CD4-positive, alpha-beta T cell (primary cell): ENCODE measurements at regions not wholly inside any gene's neighbourhood (a gene's known extent, or its start where the extent isn't known, plus 50 kb on each side); places are given as distances from the start of the nearest gene placed in this dataset.

ENCODE experiments used
- ATAC-seq: fragments of 200-7000 bp; cut with Tn5 transposase; one replicate; pipeline ENCODE4 v1.10.0; 2022; ENCODE audit warnings: mild to moderate bottlenecking; ENCODE audit not compliant: poor library complexity
- CTCF ChIA-PET: fragments of 350-600 bp; sonication (Branson Sonifier 250); formaldehyde crosslinking; loops from one replicate; lab custom pipeline; 2021; ENCODE audit warnings: antibody characterized with exemption, inconsistent platforms; lab: Charles Lee
- POLR2A ChIA-PET: fragments of 350-600 bp; sonication (Branson Sonifier 250); formaldehyde crosslinking; loops from one replicate; lab custom pipeline; 2021; ENCODE audit warnings: antibody characterized with exemption, inconsistent platforms; lab: Charles Lee
- DNase-seq, 14 experiments: peaks; one replicate each; pipeline ENCODE4 v3.0.0-alpha.2; 2013 to 2020; ENCODE audit warnings: mixed read lengths in 2 of 14
- H3K27ac ChIP-seq, 2 donors: one replicate each; pipeline versions ENCODE4 v1.5.1 to v1.7.0; 2013; ENCODE audit warnings: low read length in 2 of 2, low read depth in 1 of 2, mild to moderate bottlenecking in 1 of 2
- H3K27me3 ChIP-seq, 2 experiments: 1 replicate in 1 of 2; 2 replicates in 1 of 2; pipeline versions ENCODE4 v1.6.1 to v1.7.0; 2013; ENCODE audit warnings: low read length in 2 of 2, control low read depth in 1 of 2, mild to moderate bottlenecking in 1 of 2, moderate library complexity in 1 of 2; ENCODE audit not compliant: insufficient read depth in 2 of 2, control insufficient read depth in 1 of 2
- H3K36me3 ChIP-seq: one replicate; pipeline ENCODE4 v1.6.1; 2013; ENCODE audit warnings: low read length, control low read depth; ENCODE audit not compliant: insufficient read depth
- H3K4me1 ChIP-seq: one replicate; pipeline ENCODE4 v1.6.1; 2013; ENCODE audit warnings: low read length, control low read depth; ENCODE audit not compliant: insufficient read depth
- H3K4me3 ChIP-seq: one replicate; pipeline ENCODE4 v1.5.1; 2013; ENCODE audit warnings: mild to moderate bottlenecking, low read length, moderate library complexity
- H3K9me3 ChIP-seq, 2 experiments: 1 replicate in 1 of 2; 2 replicates in 1 of 2; pipeline versions ENCODE4 v1.6.1 to v1.7.0; 2013; ENCODE audit warnings: low read length in 2 of 2, mild to moderate bottlenecking in 2 of 2, control low read depth in 1 of 2, moderate library complexity in 1 of 2; ENCODE audit not compliant: control insufficient read depth in 1 of 2, insufficient read depth in 1 of 2
- H3K27ac Mint-ChIP-seq: one replicate; pipeline ENCODE4 v1.8.0; 2020; ENCODE audit warnings: mixed read lengths
- H3K27me3 Mint-ChIP-seq: one replicate; pipeline ENCODE4 v1.8.0; 2021; ENCODE audit warnings: mixed read lengths
- H3K36me3 Mint-ChIP-seq: one replicate; pipeline ENCODE4 v1.8.0; 2021; ENCODE audit warnings: low read depth, mixed read lengths
- H3K4me1 Mint-ChIP-seq: one replicate; pipeline ENCODE4 v1.8.0; 2021; ENCODE audit warnings: low read depth, mixed read lengths
- H3K4me3 Mint-ChIP-seq: one replicate; pipeline ENCODE4 v1.8.0; 2020; ENCODE audit warnings: mild to moderate bottlenecking, mixed read lengths
- H3K9me3 Mint-ChIP-seq: one replicate; pipeline ENCODE4 v1.8.0; 2020; ENCODE audit warnings: mixed read lengths
- CTCF ChIP-seq: fragments of 200-600 bp; IDR thresholded peaks from one replicate; pipeline ENCODE4 v1.8.0; 2022; ENCODE audit warnings: antibody characterized with exemption, mild to moderate bottlenecking
- intact Hi-C, 2 experiments: fragments of 100-400 bp; cut with DNase I in 1 of 2; cut with micrococcal nuclease in 1 of 2; formaldehyde crosslinking; loops; one replicate each; pipeline versions ENCODE4 v1.15.1 to v1.9.0; 2023 to 2025; cut with DNase I, micrococcal nuclease

GRCh38 chr6:169991913-169992312 lies 240.5 kb downstream of the ERMARD start:
- no peak for ATAC-seq
- intact Hi-C loops: loop anchor here in 1 of 2 experiments (5.0 kb wide), 1 partner anchor 40 kb away; no protein-coding TSS in a partner anchor
- H3K4me3 ChIP-seq: no peak overlapping the region
- POLR2A ChIA-PET: interaction anchor here (0.8 to 1.8 kb wide), 2 partner anchors 98 to 281 kb away, joined by 3 to 4 read pairs; no protein-coding TSS in a partner anchor
- H3K9me3 ChIP-seq: no peaks in the 10 kb centered on the region
- TF ChIP-seq CTCF: no peak
- DNase-seq: no peak
- H3K27me3 ChIP-seq: no peaks in the 10 kb centered on the region
- H3K4me1 Mint-ChIP-seq: peaks cover 33% of the 10 kb centered on the region
- H3K9me3 Mint-ChIP-seq: no peaks in the 10 kb centered on the region
- no peak overlapping the region for H3K27ac ChIP-seq
- H3K4me3 Mint-ChIP-seq: peak overlapping the region; percentile 31
- peak overlapping the region; percentile 92 for H3K27ac Mint-ChIP-seq
- H3K36me3 ChIP-seq: no peaks in the 10 kb centered on the region
- CTCF ChIA-PET: no interaction called here
- peaks cover 30% of the 10 kb centered on the region for H3K4me1 ChIP-seq
- H3K36me3 Mint-ChIP-seq: no peaks in the 10 kb centered on the region
- H3K27me3 Mint-ChIP-seq: no peaks in the 10 kb centered on the region

GRCh38 chr6:169991031-169991390 lies 239.6 kb downstream of the ERMARD start:
- Histone ChIP-seq H3K36me3 (no peaks in the 10 kb centered on the region), H3K27me3 (no peaks in the 10 kb centered on the region), H3K4me3 (no peak overlapping the region), H3K27ac (no peak overlapping the region), H3K9me3 (no peaks in the 10 kb centered on the region), H3K4me1 (peaks cover 30% of the 10 kb centered on the region)
- POLR2A ChIA-PET: interaction anchor here (1.0 to 1.8 kb wide), 3 partner anchors 28 to 281 kb away, joined by 4 to 7 read pairs (median 5); no protein-coding TSS in a partner anchor
- no peak for TF ChIP-seq CTCF
- Mint-ChIP-seq H3K4me3 (no peak overlapping the region), H3K9me3 (no peaks in the 10 kb centered on the region), H3K27ac (peak overlapping the region; percentile 92), H3K27me3 (no peaks in the 10 kb centered on the region), H3K4me1 (peaks cover 33% of the 10 kb centered on the region), H3K36me3 (no peaks in the 10 kb centered on the region)
- no peak for DNase-seq
- ATAC-seq: no peak
- CTCF ChIA-PET: no interaction called here
- intact Hi-C loops: loop anchor here in 1 of 2 experiments (5.0 kb wide), 1 partner anchor 39 kb away; no protein-coding TSS in a partner anchor

GRCh38 chr6:169990095-169991030 lies 238.9 kb downstream of the ERMARD start:
- intact Hi-C loops: loop anchor here in 1 of 2 experiments (5.0 kb wide), 1 partner anchor 38 kb away; no protein-coding TSS in a partner anchor
- Histone ChIP-seq H3K4me1 (peaks cover 30% of the 10 kb centered on the region), H3K36me3 (no peaks in the 10 kb centered on the region), H3K27ac (no peak overlapping the region), H3K9me3 (no peaks in the 10 kb centered on the region), H3K27me3 (no peaks in the 10 kb centered on the region), H3K4me3 (peak overlapping the region; percentile 32)
- peak; percentile 41 for TF ChIP-seq CTCF
- ATAC-seq: peak; percentile 95
- H3K9me3 Mint-ChIP-seq: no peaks in the 10 kb centered on the region
- H3K36me3 Mint-ChIP-seq: no peaks in the 10 kb centered on the region
- H3K4me3 Mint-ChIP-seq: peak overlapping the region; percentile 83
- DNase-seq: peak in 12 of 14 experiments; percentile 10 to 79 (median 34)
- ChIA-PET CTCF (no interaction called here), POLR2A (interaction anchor here (0.6 to 1.2 kb wide), 3 partner anchors 27 to 563 kb away, joined by 3 to 7 read pairs (median 5); no protein-coding TSS in a partner anchor)
- H3K27me3 Mint-ChIP-seq: no peaks in the 10 kb centered on the region
- peaks cover 33% of the 10 kb centered on the region for H3K4me1 Mint-ChIP-seq
- peak overlapping the region; percentile 92 for H3K27ac Mint-ChIP-seq
